Activated B cell treated with CpG ODN at 0.5 μM for 24 hours (primary cell): ENCODE measurements at regions not wholly inside any gene's neighbourhood (a gene's known extent, or its start where the extent isn't known, plus 50 kb on each side); places are given as distances from the start of the nearest gene placed in this dataset.

ENCODE experiments used
- ATAC-seq: fragments of 200-7000 bp; cut with Tn5 transposase; one replicate; pipeline ENCODE4 v1.10.0; 2021; ENCODE audit warnings: low read depth, mild to moderate bottlenecking, moderate library complexity
- CTCF ChIA-PET: fragments of 350-600 bp; sonication (Branson Sonifier 250); formaldehyde crosslinking; loops from one replicate; lab custom pipeline; 2021; ENCODE audit warnings: antibody characterized with exemption; lab: Charles Lee
- POLR2A ChIA-PET: fragments of 350-600 bp; sonication (Branson Sonifier 250); formaldehyde crosslinking; loops from one replicate; lab custom pipeline; 2021; ENCODE audit warnings: antibody characterized with exemption; lab: Charles Lee
- DNase-seq: peaks from one replicate; pipeline ENCODE4 v3.0.0; 2022
- H3K27ac Mint-ChIP-seq: one replicate; pipeline ENCODE4 v1.8.0; 2020; ENCODE audit warnings: mixed read lengths
- H3K27me3 Mint-ChIP-seq: one replicate; pipeline ENCODE4 v1.8.0; 2021; ENCODE audit warnings: mixed read lengths
- H3K36me3 Mint-ChIP-seq: one replicate; pipeline ENCODE4 v1.8.0; 2021; ENCODE audit warnings: low read depth, mixed read lengths
- H3K4me1 Mint-ChIP-seq: one replicate; pipeline ENCODE4 v1.8.0; 2021; ENCODE audit warnings: mixed read lengths
- H3K4me3 Mint-ChIP-seq: one replicate; pipeline ENCODE4 v1.8.0; 2020; ENCODE audit warnings: mild to moderate bottlenecking, mixed read lengths
- H3K9me3 Mint-ChIP-seq: one replicate; pipeline ENCODE4 v1.8.0; 2020; ENCODE audit warnings: mixed read lengths
- intact Hi-C: fragments of 100-400 bp; cut with micrococcal nuclease; formaldehyde crosslinking; loops from one replicate; pipeline ENCODE4 v1.15.1; 2024
- TF ChIP-seq, protein P1 (sequence below): fragments of 200-600 bp; IDR thresholded peaks from one replicate; pipeline ENCODE4 v1.8.0; 2022; ENCODE audit warnings: antibody characterized with exemption, mild to moderate bottlenecking

DNA sequence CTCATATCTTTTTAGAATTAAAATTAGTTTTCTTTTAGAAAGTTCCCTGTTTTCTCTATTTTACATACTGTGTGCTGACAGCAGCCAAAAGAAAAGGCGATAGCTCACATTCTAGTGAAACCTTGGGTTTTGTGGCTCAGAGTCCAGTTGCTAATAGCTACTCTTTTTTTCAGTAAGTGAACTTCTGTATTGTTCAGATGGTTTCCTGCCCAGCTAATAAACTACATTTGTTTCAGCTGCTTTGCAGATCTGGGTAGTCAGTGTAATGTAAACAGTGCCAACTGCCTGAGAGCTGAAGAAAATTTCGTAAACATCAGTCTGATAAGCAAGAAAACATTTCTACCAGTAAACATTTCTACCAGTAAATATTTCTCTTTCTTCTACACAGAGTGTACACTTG lies 370.2 kb downstream of the GRIA2 start:
- H3K4me3 Mint-ChIP-seq = no peak overlapping the region
- ATAC-seq = no peak
- POLR2A ChIA-PET = no interaction called here

GRCh38 chr4:157587681-157588423 lies 367.3 kb downstream of the GRIA2 start:
- ChIA-PET CTCF (no interaction called here), POLR2A (no interaction called here)
- DNase-seq = no peak
- no peaks in the 10 kb centered on the region for H3K36me3 Mint-ChIP-seq
- TF ChIP-seq, protein P1, sequence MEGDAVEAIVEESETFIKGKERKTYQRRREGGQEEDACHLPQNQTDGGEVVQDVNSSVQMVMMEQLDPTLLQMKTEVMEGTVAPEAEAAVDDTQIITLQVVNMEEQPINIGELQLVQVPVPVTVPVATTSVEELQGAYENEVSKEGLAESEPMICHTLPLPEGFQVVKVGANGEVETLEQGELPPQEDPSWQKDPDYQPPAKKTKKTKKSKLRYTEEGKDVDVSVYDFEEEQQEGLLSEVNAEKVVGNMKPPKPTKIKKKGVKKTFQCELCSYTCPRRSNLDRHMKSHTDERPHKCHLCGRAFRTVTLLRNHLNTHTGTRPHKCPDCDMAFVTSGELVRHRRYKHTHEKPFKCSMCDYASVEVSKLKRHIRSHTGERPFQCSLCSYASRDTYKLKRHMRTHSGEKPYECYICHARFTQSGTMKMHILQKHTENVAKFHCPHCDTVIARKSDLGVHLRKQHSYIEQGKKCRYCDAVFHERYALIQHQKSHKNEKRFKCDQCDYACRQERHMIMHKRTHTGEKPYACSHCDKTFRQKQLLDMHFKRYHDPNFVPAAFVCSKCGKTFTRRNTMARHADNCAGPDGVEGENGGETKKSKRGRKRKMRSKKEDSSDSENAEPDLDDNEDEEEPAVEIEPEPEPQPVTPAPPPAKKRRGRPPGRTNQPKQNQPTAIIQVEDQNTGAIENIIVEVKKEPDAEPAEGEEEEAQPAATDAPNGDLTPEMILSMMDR = no peak
- no peak for ATAC-seq
- H3K4me3 Mint-ChIP-seq = no peak overlapping the region
- no peaks in the 10 kb centered on the region for H3K27me3 Mint-ChIP-seq
- no peaks in the 10 kb centered on the region for H3K4me1 Mint-ChIP-seq
- intact Hi-C loops = no loop called here
- H3K9me3 Mint-ChIP-seq = peaks cover 3% of the 10 kb centered on the region
- H3K27ac Mint-ChIP-seq = no peak overlapping the region

More for the DNA sequence above, 370.2 kb downstream of the GRIA2 start:
- Mint-ChIP-seq H3K9me3 (no peaks in the 10 kb centered on the region), H3K27me3 (no peaks in the 10 kb centered on the region), H3K4me1 (no peaks in the 10 kb centered on the region), H3K27ac (no peak overlapping the region), H3K36me3 (no peaks in the 10 kb centered on the region)
- intact Hi-C loops = no loop called here
- CTCF ChIA-PET = no interaction called here
- DNase-seq = no peak
- TF ChIP-seq, protein P1 = no peak

DNA sequence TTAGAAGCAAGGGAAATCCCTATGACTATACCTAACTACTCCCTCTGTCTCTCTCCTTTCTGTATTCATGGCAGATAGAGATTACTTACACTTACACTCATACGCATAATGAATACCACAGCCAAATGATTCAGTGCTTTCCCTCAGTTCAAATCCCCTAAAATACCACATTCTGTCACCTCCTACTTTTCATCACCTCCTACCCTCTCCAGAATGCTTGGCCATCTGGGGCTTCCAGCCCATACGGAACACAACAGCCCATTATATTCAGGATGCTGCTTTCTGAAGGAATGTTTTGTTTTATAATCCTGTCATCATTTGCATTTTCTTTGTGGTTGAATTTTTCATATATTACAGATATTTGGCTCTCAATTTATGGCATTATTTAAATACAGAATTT lies 361.6 kb downstream of the GRIA2 start:
- Mint-ChIP-seq H3K9me3 (peaks cover 6% of the 10 kb centered on the region), H3K4me1 (no peaks in the 10 kb centered on the region), H3K36me3 (no peaks in the 10 kb centered on the region), H3K27me3 (no peaks in the 10 kb centered on the region), H3K4me3 (no peak overlapping the region), H3K27ac (no peak overlapping the region)
- POLR2A ChIA-PET = no interaction called here
- CTCF ChIA-PET = no interaction called here
- intact Hi-C loops = no loop called here
- TF ChIP-seq, protein P1 = no peak
- ATAC-seq (no peak), DNase-seq (no peak)

DNA sequence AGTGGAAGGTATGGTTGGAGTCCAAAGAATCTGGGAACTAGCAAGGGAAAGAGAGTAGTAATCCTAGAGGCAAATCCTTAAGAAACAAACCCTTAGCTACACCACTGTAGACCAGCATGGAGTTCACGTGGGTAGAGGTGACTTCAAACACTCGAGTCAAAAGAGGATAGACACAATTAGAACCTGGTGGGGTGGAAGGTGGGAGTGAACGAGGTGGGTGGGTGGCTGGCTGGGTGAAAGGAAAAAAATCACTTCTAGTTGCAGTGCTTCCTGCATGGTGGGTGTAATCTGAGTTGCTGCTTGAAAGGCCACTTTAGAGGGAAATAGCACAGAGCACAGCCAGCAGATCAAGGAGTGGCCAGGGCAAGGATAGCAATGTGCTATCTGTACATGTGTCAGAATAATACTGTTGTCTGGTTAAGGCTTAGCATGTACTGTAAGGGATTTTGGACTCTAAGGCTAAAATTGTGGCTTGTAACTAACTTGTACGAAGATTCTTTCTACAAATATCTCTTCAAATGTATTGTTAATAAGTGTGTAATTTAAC lies 356.2 kb downstream of the GRIA2 start:
- DNase-seq (no peak), ATAC-seq (no peak)
- Mint-ChIP-seq H3K4me1 (no peaks in the 10 kb centered on the region), H3K4me3 (no peak overlapping the region), H3K27ac (no peak overlapping the region), H3K9me3 (peaks cover 6% of the 10 kb centered on the region), H3K27me3 (no peaks in the 10 kb centered on the region), H3K36me3 (no peaks in the 10 kb centered on the region)
- POLR2A ChIA-PET = no interaction called here
- TF ChIP-seq, protein P1 = no peak
- CTCF ChIA-PET = no interaction called here
- intact Hi-C loops = no loop called here

DNA sequence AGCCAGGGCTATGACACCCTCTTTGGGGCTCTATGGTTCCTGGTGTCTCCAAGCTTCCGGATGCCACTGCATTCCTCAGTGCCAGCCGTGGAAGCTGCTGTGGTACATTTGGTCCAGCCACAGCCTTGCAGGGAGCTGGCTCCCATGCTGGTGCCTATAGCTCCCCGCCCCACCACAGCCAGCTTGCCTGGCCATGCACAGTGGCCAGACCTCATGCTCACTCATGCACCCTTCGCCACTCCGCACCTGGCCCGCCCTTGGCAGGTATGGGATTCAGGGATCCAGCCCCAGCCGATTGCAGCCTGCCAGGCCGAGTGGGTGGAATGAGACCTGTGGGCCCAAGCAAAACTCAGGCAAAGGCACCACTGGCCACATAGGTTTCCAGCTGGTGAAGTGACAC lies 354.8 kb downstream of the GRIA2 start:
- no peak overlapping the region for H3K27ac Mint-ChIP-seq
- intact Hi-C loops = no loop called here
- ChIA-PET CTCF (no interaction called here), POLR2A (no interaction called here)
- no peaks in the 10 kb centered on the region for H3K27me3 Mint-ChIP-seq
- TF ChIP-seq, protein P1 = no peak
- no peaks in the 10 kb centered on the region for H3K36me3 Mint-ChIP-seq
- ATAC-seq (no peak), DNase-seq (no peak)
- no peaks in the 10 kb centered on the region for H3K4me1 Mint-ChIP-seq
- peaks cover 4% of the 10 kb centered on the region for H3K9me3 Mint-ChIP-seq
- H3K4me3 Mint-ChIP-seq = no peak overlapping the region
